ENCODE measurements at regions not wholly inside any gene's neighbourhood (a gene's known extent, or its start where the extent isn't known, plus 50 kb on each side); places are given as distances from the start of the nearest gene placed in this dataset.

GRCh38 chr12:78666584-78666983, 198.0 kb upstream of the SYT1 start:
- no peak for DNase-seq (ENCODE audit: low spot score in 2 of 2)
- no peaks in the 10 kb centered on the region for H3K27me3 ChIP-seq
- no peaks in the 10 kb centered on the region for H3K4me1 ChIP-seq
- no peak for TF ChIP-seq POLR2AphosphoS5 (IDR thresholded peaks at IDR 0.05)
- TF ChIP-seq POLR2A (IDR thresholded peaks at IDR 0.05) = no peak
- no peak for TF ChIP-seq EP300 (IDR thresholded peaks at IDR 0.05)
- TF ChIP-seq, protein P1, sequence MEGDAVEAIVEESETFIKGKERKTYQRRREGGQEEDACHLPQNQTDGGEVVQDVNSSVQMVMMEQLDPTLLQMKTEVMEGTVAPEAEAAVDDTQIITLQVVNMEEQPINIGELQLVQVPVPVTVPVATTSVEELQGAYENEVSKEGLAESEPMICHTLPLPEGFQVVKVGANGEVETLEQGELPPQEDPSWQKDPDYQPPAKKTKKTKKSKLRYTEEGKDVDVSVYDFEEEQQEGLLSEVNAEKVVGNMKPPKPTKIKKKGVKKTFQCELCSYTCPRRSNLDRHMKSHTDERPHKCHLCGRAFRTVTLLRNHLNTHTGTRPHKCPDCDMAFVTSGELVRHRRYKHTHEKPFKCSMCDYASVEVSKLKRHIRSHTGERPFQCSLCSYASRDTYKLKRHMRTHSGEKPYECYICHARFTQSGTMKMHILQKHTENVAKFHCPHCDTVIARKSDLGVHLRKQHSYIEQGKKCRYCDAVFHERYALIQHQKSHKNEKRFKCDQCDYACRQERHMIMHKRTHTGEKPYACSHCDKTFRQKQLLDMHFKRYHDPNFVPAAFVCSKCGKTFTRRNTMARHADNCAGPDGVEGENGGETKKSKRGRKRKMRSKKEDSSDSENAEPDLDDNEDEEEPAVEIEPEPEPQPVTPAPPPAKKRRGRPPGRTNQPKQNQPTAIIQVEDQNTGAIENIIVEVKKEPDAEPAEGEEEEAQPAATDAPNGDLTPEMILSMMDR (IDR thresholded peaks at IDR 0.05) = no peak
- H3K9me3 ChIP-seq = no peaks in the 10 kb centered on the region
- no peaks in the 10 kb centered on the region for H3K36me3 ChIP-seq
- no peak overlapping the region for H3K4me3 ChIP-seq
- no peak overlapping the region for H3K27ac ChIP-seq
- 69% methylated on average over 1 of the region's 1 CpG for WGBS

DNA sequence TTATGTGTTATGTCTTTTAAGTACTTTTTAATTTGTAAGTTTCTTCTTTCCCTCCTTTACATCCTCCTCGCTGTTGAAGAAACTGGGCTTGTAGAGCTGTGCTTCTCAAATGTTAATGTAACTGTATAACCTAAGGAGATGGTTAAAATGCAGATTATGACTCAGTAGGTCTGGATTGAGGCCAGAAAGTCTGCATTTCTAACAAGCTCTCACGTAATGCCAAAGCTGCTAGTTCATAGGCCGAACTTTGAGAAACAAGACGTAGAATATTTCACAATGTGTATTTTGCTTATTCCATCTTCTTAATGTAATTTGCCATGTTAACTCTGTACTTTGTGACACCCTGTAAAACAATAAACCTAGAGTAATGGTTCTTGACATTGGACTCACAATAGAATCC, 193.3 kb upstream of the SYT1 start:
- H3K9me3 ChIP-seq = no peaks in the 10 kb centered on the region
- TF ChIP-seq EP300 (IDR thresholded peaks at IDR 0.05) = no peak
- TF ChIP-seq POLR2A (IDR thresholded peaks at IDR 0.05) = no peak
- TF ChIP-seq POLR2AphosphoS5 (IDR thresholded peaks at IDR 0.05) = no peak
- TF ChIP-seq, protein P1 (IDR thresholded peaks at IDR 0.05) = no peak
- 71% methylated on average over 4 of the region's 4 CpGs for WGBS
- H3K27ac ChIP-seq = no peak overlapping the region
- no peaks in the 10 kb centered on the region for H3K36me3 ChIP-seq
- no peaks in the 10 kb centered on the region for H3K27me3 ChIP-seq
- no peak for DNase-seq (ENCODE audit: low spot score in 2 of 2)
- no peaks in the 10 kb centered on the region for H3K4me1 ChIP-seq
- H3K4me3 ChIP-seq = no peak overlapping the region

- no peak overlapping the region for H3K4me3 ChIP-seq
- WGBS = 97% methylated on average over 2 of the region's 2 CpGs
- H3K9me3 ChIP-seq = no peaks in the 10 kb centered on the region
- H3K4me1 ChIP-seq = no peaks in the 10 kb centered on the region
- no peak overlapping the region for H3K27ac ChIP-seq
- no peak for TF ChIP-seq POLR2AphosphoS5 (IDR thresholded peaks at IDR 0.05)
- no peak for TF ChIP-seq POLR2A (IDR thresholded peaks at IDR 0.05)
- TF ChIP-seq, protein P1 (IDR thresholded peaks at IDR 0.05) = no peak
- no peaks in the 10 kb centered on the region for H3K27me3 ChIP-seq
- DNase-seq (ENCODE audit: low spot score in 2 of 2) = no peak
- no peaks in the 10 kb centered on the region for H3K36me3 ChIP-seq
These were observed 192.5 kb upstream of the SYT1 start for GRCh38 chr12:78672033-78672432.

DNA sequence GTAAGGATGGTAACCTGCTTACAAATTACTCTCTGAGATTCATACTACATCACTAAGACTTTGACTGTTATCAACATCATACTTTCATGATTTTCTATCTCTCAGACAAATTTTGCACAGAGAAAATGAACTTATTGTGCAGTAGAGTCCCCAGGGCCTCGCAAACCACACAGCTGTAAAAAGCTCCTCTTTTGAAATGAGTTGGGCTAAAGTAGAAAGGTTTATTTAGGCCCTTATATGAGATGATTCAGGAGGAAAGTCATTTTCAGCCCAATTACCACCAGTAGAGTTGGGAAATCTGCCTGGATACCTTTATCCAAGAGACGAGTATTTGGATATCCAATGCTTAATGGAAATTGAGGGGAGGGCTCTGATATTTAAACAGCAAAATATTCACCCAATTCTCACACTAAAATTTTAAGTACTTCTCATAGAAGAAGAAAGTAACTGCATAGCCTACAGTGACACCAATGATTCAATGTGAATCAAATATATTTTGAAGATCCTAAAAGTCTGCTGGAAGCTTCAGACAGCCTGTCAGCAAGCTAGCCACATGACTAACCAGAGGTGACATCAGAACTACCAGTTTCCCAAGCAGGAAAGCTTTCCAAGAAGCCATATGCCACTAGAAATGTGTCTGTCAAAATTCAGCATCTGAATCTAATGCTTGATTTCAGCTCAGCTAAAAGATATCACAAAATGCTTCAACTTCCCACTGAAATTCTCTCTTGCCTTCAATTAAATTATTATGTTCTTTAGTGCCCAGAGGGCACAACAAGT, 190.1 kb upstream of the SYT1 start:
- Histone ChIP-seq H3K9me3 (no peaks in the 10 kb centered on the region), H3K27me3 (no peaks in the 10 kb centered on the region), H3K27ac (no peak overlapping the region), H3K36me3 (no peaks in the 10 kb centered on the region), H3K4me3 (no peak overlapping the region), H3K4me1 (no peaks in the 10 kb centered on the region)
- TF ChIP-seq POLR2A (IDR thresholded peaks at IDR 0.05) (no peak), POLR2AphosphoS5 (IDR thresholded peaks at IDR 0.05) (no peak), EP300 (IDR thresholded peaks at IDR 0.05) (no peak)
- TF ChIP-seq, protein P1 (IDR thresholded peaks at IDR 0.05) = no peak
- 75% methylated on average over 2 of the region's 2 CpGs for WGBS
- DNase-seq (ENCODE audit: low spot score in 2 of 2) = no peak

DNA sequence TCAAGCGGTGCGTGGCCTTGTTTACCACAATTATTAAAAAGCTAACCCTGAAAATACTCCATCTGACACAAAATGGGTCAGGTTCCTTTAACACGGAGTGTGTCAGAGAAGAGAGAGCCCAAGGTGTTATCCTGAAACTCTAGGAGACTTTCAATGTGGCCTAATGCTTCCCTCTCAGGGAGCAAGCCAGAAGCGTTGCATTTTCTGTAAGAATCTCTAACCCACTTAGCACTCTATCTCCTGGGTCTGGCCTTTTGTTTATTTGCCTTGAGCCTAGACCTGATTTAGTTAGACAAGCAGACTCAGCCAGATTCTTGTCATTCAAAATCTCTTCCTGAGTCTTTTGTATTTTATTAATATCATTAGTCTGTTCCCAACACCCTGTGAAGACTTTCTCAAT, 184.0 kb upstream of the SYT1 start:
- no peaks in the 10 kb centered on the region for H3K9me3 ChIP-seq
- no peak for TF ChIP-seq POLR2A (IDR thresholded peaks at IDR 0.05)
- no peak for TF ChIP-seq EP300 (IDR thresholded peaks at IDR 0.05)
- no peak for TF ChIP-seq POLR2AphosphoS5 (IDR thresholded peaks at IDR 0.05)
- TF ChIP-seq, protein P1 (IDR thresholded peaks at IDR 0.05) = no peak
- no peaks in the 10 kb centered on the region for H3K4me1 ChIP-seq
- H3K4me3 ChIP-seq = no peak overlapping the region
- H3K27me3 ChIP-seq = no peaks in the 10 kb centered on the region
- H3K27ac ChIP-seq = no peak overlapping the region
- WGBS = 83% methylated on average over 4 of the region's 4 CpGs
- no peaks in the 10 kb centered on the region for H3K36me3 ChIP-seq
- DNase-seq (ENCODE audit: low spot score in 2 of 2) = no peak

Data from suprapubic skin (tissue), 4 donors.